Caco-2 (cell line): ENCODE measurements at regions not wholly inside any gene's neighbourhood (a gene's known extent, or its start where the extent isn't known, plus 50 kb on each side); places are given as distances from the start of the nearest gene placed in this dataset.
"Not testable (repeated sequence)": the region's sequence is repeated elsewhere in the genome, so short reads cannot be mapped to it uniquely, and the experiment has no call there.

Source experiments
- BruUV-seq: library from RNA; stranded (reverse); fragments of 400-500 nt; replicated peaks from 2 replicates; lab custom pipeline; 2021; lab: Mats Ljungman, UMichigan
- CTCF ChIA-PET: fragments of 300-600 bp; sonication (Branson Sonifier 250); formaldehyde crosslinking; loops from one replicate; lab custom pipeline; 2022; ENCODE audit warnings: antibody characterized with exemption; lab: Charles Lee
- POLR2A ChIA-PET: fragments of 300-600 bp; sonication (Branson Sonifier 250); formaldehyde crosslinking; loops from one replicate; lab custom pipeline; 2022; ENCODE audit warnings: antibody characterized with exemption; lab: Charles Lee
- DNase-seq, 2 experiments: peaks; one replicate each; pipeline versions ENCODE4 v3.0.0 to v3.0.0-alpha.2; 2020 to 2022
- H3K27me3 ChIP-seq: replicated peaks from 2 replicates; pipeline ENCODE4 v1.6.0; 2011; ENCODE audit warnings: low read length; ENCODE audit not compliant: control insufficient read depth, insufficient read depth
- H3K36me3 ChIP-seq: 2 replicates; pipeline ENCODE4 v1.5.1; 2011; ENCODE audit warnings: low read length; ENCODE audit not compliant: control insufficient read depth, insufficient read depth
- H3K4me1 ChIP-seq: fragments of 250-450 bp; sonication (Bioruptor Pico); 2 replicates; pipeline ENCODE4 v1.5.1; 2020; ENCODE audit warnings: mild to moderate bottlenecking
- H3K4me3 ChIP-seq: 2 replicates; pipeline ENCODE4 v1.5.1; 2011; ENCODE audit warnings: low read depth, mild to moderate bottlenecking, control low read depth, low read length
- H3K9me3 ChIP-seq: fragments of 250-450 bp; sonication (Bioruptor Pico); 2 replicates; pipeline ENCODE4 v1.5.1; 2020; ENCODE audit warnings: mild to moderate bottlenecking, moderate library complexity
- H3K27ac Mint-ChIP-seq: one replicate; pipeline ENCODE4 v1.8.0; 2022; ENCODE audit warnings: mixed read lengths; ENCODE audit not compliant: unreplicated experiment
- H3K27me3 Mint-ChIP-seq: one replicate; pipeline ENCODE4 v1.8.0; 2022; ENCODE audit warnings: mixed read lengths; ENCODE audit not compliant: insufficient read depth, unreplicated experiment
- H3K36me3 Mint-ChIP-seq: one replicate; pipeline ENCODE4 v1.8.0; 2022; ENCODE audit warnings: mild to moderate bottlenecking, mixed read lengths; ENCODE audit not compliant: insufficient read depth, unreplicated experiment
- H3K4me1 Mint-ChIP-seq: one replicate; pipeline ENCODE4 v1.8.0; 2022; ENCODE audit warnings: low read depth, mixed read lengths; ENCODE audit not compliant: unreplicated experiment
- H3K4me3 Mint-ChIP-seq: one replicate; pipeline ENCODE4 v1.8.0; 2022; ENCODE audit warnings: mild to moderate bottlenecking, moderate library complexity, mixed read lengths; ENCODE audit not compliant: unreplicated experiment
- H3K9me3 Mint-ChIP-seq: one replicate; pipeline ENCODE4 v1.8.0; 2022; ENCODE audit warnings: mixed read lengths; ENCODE audit not compliant: unreplicated experiment
- intact Hi-C: fragments of 100-400 bp; cut with micrococcal nuclease; formaldehyde crosslinking; loops from one replicate; pipeline ENCODE4 v1.10.0; 2022; ENCODE audit not compliant: unreplicated experiment
- TF ChIP-seq, protein P1 (sequence below), 2 experiments: fragments of 200-600 bp in 1 of 2; IDR thresholded peaks; 1 replicate in 1 of 2; 2 replicates in 1 of 2; pipeline versions ENCODE4 v1.5.1 to v1.8.0; 2011 to 2022; ENCODE audit warnings: antibody characterized with exemption in 1 of 2, control low read depth in 1 of 2, inconsistent platforms in 1 of 2, low read depth in 1 of 2, low read length in 1 of 2, mild to moderate bottlenecking in 1 of 2, moderate library complexity in 1 of 2; ENCODE audit not compliant: insufficient read depth in 1 of 2, severe bottlenecking in 1 of 2, unreplicated experiment in 1 of 2

DNA sequence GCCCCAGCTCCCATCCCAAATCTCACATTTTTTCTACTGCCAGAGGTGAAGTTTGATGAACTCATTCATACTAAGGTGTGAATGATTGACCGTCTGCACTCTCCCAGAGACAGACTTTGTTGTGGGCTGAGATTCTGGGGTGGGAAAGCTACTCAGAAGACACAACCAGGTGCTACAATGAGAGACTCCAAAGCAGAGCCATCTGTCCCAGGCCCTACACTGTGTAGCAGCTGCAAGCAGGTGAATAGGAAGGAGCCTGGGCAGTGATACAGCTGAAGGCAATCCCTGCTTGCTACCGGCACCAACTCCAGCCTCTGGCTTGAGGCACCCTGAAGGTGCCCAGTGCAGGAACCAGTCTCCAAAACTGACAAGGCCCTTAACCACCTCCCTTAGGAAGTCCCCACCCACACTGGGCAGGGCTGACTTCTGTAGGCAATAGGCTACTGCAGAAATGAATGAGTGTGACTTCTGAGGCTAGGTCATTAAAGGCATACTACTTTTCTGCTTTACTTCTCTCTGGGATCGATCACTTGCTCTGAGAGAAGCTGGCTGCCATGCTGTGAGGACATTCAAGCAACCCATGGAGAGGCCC is 79.7 kb upstream of the RUNX3 start:
- TF ChIP-seq, protein P1, sequence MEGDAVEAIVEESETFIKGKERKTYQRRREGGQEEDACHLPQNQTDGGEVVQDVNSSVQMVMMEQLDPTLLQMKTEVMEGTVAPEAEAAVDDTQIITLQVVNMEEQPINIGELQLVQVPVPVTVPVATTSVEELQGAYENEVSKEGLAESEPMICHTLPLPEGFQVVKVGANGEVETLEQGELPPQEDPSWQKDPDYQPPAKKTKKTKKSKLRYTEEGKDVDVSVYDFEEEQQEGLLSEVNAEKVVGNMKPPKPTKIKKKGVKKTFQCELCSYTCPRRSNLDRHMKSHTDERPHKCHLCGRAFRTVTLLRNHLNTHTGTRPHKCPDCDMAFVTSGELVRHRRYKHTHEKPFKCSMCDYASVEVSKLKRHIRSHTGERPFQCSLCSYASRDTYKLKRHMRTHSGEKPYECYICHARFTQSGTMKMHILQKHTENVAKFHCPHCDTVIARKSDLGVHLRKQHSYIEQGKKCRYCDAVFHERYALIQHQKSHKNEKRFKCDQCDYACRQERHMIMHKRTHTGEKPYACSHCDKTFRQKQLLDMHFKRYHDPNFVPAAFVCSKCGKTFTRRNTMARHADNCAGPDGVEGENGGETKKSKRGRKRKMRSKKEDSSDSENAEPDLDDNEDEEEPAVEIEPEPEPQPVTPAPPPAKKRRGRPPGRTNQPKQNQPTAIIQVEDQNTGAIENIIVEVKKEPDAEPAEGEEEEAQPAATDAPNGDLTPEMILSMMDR (IDR thresholded peaks at IDR 0.05; ENCODE audit: insufficient read depth in 1 of 2, low read depth in 1 of 2, low read length in 1 of 2, severe bottlenecking in 1 of 2, unreplicated experiment in 1 of 2), result no peak
- no TSS peak for BruUV-seq
- H3K36me3 ChIP-seq, result no peaks in the 10 kb centered on the region
- ChIA-PET CTCF (no interaction called here), POLR2A (no interaction called here)
- Mint-ChIP-seq H3K4me1 (no peaks in the 10 kb centered on the region), H3K9me3 (no peaks in the 10 kb centered on the region), H3K36me3 (no peaks in the 10 kb centered on the region), H3K27me3 (peaks cover 16% of the 10 kb centered on the region), H3K27ac (no peak overlapping the region), H3K4me3 (no peak overlapping the region)
- no peaks in the 10 kb centered on the region for H3K27me3 ChIP-seq
- H3K9me3 ChIP-seq, result no peaks in the 10 kb centered on the region
- intact Hi-C loops, result no loop called here
- H3K4me3 ChIP-seq, result no peak overlapping the region
- no peak for DNase-seq
- H3K4me1 ChIP-seq, result no peaks in the 10 kb centered on the region

DNA sequence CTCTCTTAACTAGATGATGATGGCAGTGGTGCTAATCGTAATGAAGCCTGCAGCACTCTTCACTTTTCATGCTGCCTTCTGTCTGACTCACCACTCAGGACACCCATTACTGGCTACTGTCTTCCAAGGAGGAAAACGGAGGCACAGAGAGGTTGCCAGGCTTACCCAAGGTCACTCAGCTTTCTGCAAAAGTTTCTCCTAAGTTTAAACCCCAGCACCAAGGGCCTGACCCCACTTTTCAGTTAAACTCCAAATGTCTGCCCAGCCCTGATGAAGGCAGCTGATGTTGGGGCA is 78.1 kb upstream of the RUNX3 start:
- intact Hi-C loops, result no loop called here
- Mint-ChIP-seq H3K9me3 (no peaks in the 10 kb centered on the region), H3K4me3 (no peak overlapping the region), H3K27ac (no peak overlapping the region), H3K27me3 (peaks cover 16% of the 10 kb centered on the region), H3K36me3 (no peaks in the 10 kb centered on the region), H3K4me1 (no peaks in the 10 kb centered on the region)
- H3K27me3 ChIP-seq, result no peaks in the 10 kb centered on the region
- no peaks in the 10 kb centered on the region for H3K4me1 ChIP-seq
- TF ChIP-seq, protein P1 (IDR thresholded peaks at IDR 0.05; ENCODE audit: insufficient read depth in 1 of 2, low read depth in 1 of 2, low read length in 1 of 2, severe bottlenecking in 1 of 2, unreplicated experiment in 1 of 2), result no peak
- CTCF ChIA-PET, result no interaction called here
- no TSS peak for BruUV-seq
- H3K36me3 ChIP-seq, result no peaks in the 10 kb centered on the region
- POLR2A ChIA-PET, result no interaction called here
- H3K4me3 ChIP-seq, result no peak overlapping the region
- no peaks in the 10 kb centered on the region for H3K9me3 ChIP-seq
- DNase-seq, result no peak

DNA sequence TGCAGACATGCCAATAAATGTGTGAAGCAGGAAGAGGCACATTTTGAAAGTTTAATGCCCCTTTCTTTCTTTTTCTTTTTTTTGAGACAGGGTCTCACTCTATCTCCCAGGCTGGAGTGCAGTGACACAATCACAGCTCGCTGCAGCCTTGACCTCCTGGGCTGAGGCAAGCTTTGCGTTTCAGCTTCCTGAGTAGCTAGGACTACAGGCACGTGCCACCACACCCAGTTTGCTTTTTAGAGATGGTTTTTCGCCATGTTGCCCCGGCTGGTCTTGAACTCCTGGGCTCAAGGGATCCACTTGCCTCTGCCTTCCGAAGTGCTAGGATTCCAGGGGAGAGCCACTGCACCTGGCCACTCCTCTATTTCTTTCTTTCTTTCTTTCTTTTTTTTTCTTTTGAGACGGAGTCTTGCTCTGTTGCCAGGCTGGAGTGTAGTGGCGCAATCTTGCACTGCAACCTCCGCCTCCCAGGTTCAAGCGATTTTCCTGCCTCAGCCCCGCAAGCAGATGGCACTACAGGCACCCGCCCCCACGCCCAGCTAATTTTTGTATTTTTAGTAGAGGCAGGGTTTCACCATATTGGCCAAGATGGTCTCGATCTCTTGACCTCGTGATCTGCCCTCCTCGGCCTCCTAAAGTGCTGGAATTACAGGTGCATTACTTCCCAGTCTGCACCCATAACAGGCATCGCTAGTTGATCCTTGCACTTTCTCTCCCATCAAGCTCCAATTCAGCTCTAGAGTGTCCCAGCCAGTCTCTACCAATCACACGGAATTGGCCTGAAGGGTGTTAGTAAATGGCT is 77.5 kb upstream of the RUNX3 start:
- BruUV-seq, H3K36me3 Mint-ChIP-seq, H3K9me3 Mint-ChIP-seq, H3K4me3 Mint-ChIP-seq, H3K9me3 ChIP-seq, H3K27me3 ChIP-seq, intact Hi-C loops, CTCF ChIA-PET, H3K4me3 ChIP-seq, H3K4me1 ChIP-seq, H3K4me1 Mint-ChIP-seq, H3K27ac Mint-ChIP-seq, POLR2A ChIA-PET, DNase-seq, H3K36me3 ChIP-seq: not testable (repeated sequence)
- H3K27me3 Mint-ChIP-seq, result peaks cover 16% of the 10 kb centered on the region
